Activated CD4-positive, alpha-beta T cell treated with anti-CD3 and anti-CD28 coated beads, Interleukin-2, amount 50 U/mL, for 16 hours (primary cell): ENCODE measurements at regions not wholly inside any gene's neighbourhood (a gene's known extent, or its start where the extent isn't known, plus 50 kb on each side); places are given as distances from the start of the nearest gene placed in this dataset.
"Not testable (repeated sequence)": the region's sequence is repeated elsewhere in the genome, so short reads cannot be mapped to it uniquely, and the experiment has no call there.

Experiments used
- DNase-seq: peaks from one replicate; pipeline ENCODE4 v3.0.0-alpha.2; 2020

GRCh38 chr7:116342125-116342524 lies 131.8 kb downstream of the TES start:
- peak; percentile 20 for DNase-seq

DNA sequence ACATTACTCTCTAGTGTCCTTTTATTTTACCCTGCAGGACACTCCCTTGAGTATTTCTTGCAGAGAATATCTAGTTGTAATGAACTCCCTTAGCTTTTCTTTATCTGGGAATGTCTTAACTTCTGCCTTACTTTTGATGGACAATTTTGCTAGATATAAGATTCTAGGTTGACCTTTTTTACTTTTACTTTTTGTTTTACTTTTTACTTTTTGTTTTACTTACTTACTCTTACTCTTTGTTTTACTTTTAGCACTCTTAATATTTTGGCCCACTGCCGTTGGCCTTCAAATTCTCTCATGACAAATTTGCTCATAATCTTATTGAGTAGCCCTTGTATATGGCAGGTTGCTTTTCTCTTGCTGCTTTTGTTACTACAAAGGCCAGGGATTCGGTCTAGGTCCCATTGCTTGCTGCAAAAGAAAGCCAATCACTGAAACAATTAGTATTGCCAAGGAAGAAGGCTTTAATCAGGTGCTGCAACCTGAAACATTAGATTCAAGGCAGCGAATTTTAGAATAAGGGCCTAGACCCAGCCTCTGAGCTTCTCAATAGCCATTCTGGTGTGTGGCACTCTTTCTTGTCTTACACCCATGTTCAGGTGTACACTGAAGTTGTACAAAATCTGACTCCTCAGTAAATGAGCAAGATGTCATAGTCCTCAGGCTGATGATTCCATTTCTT lies 137.0 kb downstream of the TES start:
- no peak for DNase-seq

DNA sequence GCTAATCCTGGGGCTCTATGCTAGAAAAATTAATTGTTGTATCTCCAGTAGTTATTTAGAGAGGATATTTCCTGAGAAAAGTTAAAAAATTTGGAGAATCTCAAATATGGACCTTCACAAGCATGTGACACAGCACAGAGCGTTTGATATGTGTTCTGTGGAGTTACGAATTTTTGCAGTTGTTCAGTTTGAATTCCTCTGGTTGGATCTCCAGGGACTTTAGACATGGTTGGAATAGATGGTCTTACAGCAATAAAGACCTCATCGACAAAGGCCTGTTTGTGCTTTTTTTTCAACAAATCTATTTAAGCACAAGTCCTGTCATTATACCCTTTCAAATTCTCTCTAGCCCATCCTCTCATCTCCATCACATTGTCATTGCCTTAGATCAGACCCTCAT lies 138.0 kb downstream of the TES start:
- DNase-seq: no peak

- DNase-seq: no peak
Observed at GRCh38 chr7:116351966-116352365, 141.6 kb downstream of the TES start.

GRCh38 chr7:116353647-116354046 lies 143.3 kb downstream of the TES start:
- DNase-seq: no peak

DNA sequence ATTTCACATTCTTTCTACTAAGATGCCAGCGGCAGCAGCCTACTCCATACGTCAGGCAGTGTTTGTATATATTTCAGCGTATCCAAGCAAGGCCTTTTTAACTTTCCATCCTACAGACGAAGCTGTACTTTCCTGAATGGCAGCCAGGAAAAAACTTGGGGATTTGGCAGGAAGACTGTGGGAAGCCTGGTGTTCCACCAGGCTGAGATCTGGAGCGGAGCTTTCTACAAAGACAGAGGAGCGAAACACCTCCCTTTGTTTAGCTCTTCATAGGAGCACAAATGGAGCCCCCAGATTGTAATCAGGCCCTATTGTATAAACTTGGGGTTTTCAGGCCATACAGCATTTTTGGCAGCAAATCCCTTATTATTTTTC lies 143.8 kb downstream of the TES start:
- no peak for DNase-seq

- no peak for DNase-seq
Observed at GRCh38 chr7:116354546-116355423, 144.4 kb downstream of the TES start.

DNA sequence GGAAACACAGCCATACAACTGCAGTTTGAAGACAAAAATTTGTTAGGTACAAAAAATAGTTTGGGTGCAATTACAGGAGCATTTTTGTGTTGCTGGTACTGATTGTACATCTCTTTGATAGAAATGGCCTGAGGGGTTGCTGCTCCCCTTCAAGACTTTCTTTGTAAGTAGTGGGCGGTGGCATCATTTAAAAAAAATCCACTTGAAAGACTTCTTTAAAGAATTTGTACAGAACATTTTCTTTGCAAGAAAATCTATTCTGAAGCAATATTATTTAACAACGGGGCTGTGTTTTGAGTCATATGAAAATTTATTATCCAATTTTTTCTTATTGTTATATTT lies 144.1 kb upstream of the CAV2 start:
- no peak for DNase-seq

- DNase-seq: no peak
Observed at GRCh38 chr7:116356333-116356965, 143.1 kb upstream of the CAV2 start.

DNA sequence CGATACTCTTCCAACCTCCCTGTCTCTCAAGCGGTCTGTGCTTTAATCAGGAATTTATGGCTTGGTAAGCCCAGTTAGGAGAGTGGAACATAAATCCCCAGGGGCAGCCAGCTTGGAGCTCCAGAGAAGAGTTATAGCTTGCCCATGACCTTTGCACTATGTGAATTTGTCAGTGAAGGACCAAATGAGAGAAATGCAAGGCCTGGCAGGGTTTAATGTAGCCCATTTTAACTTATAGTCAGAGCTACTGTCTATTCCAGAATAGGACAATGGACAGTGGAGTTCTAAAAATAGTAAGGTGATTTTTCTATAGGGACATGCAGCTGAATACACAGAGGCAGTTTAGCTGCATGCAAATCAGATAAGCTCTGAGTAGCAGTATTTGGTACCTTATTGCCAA lies 142.6 kb upstream of the CAV2 start:
- no peak for DNase-seq

GRCh38 chr7:116357781-116358670 lies 141.5 kb upstream of the CAV2 start:
- DNase-seq: no peak

GRCh38 chr7:116361767-116362166 lies 137.8 kb upstream of the CAV2 start:
- no peak for DNase-seq

- no peak for DNase-seq
Observed at GRCh38 chr7:116363637-116364432, 135.7 kb upstream of the CAV2 start.

DNA sequence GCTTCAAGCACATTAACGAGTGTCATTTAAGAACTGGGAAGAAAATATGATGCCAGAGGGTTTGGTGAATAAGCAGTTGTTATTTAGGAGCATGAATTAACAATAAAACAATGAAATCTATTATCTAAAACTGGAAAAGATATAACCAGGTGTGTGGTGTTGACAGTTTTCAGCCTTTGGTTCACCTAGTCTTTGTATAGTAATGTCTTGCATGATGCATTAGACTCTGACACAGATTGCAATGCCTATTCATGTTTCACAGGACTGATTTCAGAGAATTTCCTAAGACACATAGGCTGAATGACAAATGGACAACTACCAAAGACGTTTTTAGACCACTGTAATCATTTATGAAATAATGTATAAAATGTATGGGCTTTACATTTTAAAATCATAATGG lies 135.1 kb upstream of the CAV2 start:
- DNase-seq: no peak

GRCh38 chr7:116365797-116366196 lies 133.7 kb upstream of the CAV2 start:
- DNase-seq: no peak

- no peak for DNase-seq
Observed at GRCh38 chr7:116367171-116367813, 132.2 kb upstream of the CAV2 start.

DNA sequence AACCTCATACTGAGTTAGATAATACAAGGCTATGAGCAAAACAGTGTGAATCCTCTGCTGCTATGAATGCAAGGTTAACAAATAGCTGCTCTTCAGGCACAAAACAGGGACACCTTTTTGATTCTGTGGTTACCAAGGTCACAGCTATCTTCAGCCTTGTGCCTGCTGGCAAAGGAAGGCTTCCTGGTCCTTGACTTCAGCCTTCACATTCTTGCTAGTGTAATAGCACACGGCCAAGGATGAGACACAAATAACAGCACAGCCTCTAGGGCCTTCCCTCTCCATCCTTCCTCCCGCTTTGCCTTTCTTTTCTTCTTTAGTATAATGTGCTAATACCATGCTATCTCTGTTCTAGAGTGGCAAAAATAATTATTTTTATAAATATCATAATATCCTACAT lies 130.6 kb upstream of the CAV2 start:
- no peak for DNase-seq

GRCh38 chr7:116371536-116371935 lies 128.0 kb upstream of the CAV2 start:
- not testable (repeated sequence) for DNase-seq

- DNase-seq: not testable (repeated sequence)
Observed at GRCh38 chr7:116373229-116373628, 126.3 kb upstream of the CAV2 start.

DNA sequence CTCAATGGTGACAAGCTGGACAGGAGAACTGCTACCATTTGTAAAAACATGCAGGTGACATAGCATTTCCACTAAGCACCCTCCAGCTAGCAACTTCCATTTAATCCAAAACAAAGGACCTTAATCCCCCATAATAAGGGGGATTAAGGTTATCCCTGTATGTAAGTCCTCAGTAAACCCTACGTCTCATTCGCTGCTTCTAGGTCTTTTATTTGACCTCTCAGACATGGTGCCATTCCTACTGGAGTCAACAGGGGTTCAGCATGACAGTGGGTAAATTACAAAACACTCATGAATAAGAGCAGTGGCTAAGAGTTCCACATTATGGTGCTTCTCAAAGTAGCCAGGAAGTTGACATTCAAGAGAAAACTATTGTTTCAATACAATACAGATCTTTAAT lies 121.8 kb upstream of the CAV2 start:
- no peak for DNase-seq

- no peak for DNase-seq
Observed at GRCh38 chr7:116380025-116380424, 119.5 kb upstream of the CAV2 start.

- no peak for DNase-seq
Observed at GRCh38 chr7:116382375-116382774, 117.2 kb upstream of the CAV2 start.
